ENCODE measurements at regions not wholly inside any gene's neighbourhood (a gene's known extent, or its start where the extent isn't known, plus 50 kb on each side); places are given as distances from the start of the nearest gene placed in this dataset.

DNA sequence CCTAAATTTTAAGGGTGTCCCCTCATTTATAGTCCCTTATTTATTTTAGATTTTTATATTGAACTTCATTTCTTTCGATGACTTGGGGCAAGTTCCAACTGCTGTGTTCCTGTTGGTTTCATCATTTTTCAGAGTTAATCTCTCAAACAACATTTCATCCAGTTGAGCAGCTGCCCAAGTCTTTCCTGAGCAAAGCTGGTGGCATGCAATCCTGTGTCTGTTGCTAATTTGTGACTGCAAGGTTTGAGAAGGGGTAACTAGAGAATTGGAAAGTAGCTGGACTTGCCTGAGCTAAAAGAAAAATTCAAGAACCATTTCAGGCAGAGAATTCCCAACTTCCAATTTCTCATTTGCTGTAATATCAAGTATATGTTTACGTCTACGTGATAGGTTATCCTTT, 881.5 kb upstream of the SLC35B3 start:
- ChIA-PET CTCF (no interaction called here), POLR2A (no interaction called here)
- no TSS peak for BruUV-seq (replicated peaks)
- ATAC-seq, result no peak
- intact Hi-C loops (cut with micrococcal nuclease; ENCODE audit: unreplicated experiment), result no loop called here
- DNase-seq (ENCODE audit: low read depth, low spot score), result no peak
- no peak overlapping the region for H3K27ac ChIP-seq (ENCODE audit: low read length)
- H3K27me3 ChIP-seq (ENCODE audit: control insufficient read depth, insufficient read depth, low read length), result no peaks in the 10 kb centered on the region
- H3K36me3 ChIP-seq (ENCODE audit: control insufficient read depth, insufficient read depth, low read length), result no peaks in the 10 kb centered on the region
- TF ChIP-seq, protein P1, sequence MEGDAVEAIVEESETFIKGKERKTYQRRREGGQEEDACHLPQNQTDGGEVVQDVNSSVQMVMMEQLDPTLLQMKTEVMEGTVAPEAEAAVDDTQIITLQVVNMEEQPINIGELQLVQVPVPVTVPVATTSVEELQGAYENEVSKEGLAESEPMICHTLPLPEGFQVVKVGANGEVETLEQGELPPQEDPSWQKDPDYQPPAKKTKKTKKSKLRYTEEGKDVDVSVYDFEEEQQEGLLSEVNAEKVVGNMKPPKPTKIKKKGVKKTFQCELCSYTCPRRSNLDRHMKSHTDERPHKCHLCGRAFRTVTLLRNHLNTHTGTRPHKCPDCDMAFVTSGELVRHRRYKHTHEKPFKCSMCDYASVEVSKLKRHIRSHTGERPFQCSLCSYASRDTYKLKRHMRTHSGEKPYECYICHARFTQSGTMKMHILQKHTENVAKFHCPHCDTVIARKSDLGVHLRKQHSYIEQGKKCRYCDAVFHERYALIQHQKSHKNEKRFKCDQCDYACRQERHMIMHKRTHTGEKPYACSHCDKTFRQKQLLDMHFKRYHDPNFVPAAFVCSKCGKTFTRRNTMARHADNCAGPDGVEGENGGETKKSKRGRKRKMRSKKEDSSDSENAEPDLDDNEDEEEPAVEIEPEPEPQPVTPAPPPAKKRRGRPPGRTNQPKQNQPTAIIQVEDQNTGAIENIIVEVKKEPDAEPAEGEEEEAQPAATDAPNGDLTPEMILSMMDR (IDR thresholded peaks at IDR 0.05), result no peak
- TF ChIP-seq POLR2AphosphoS5 (IDR thresholded peaks at IDR 0.05; ENCODE audit: low read depth, low read length) (no peak), SIN3A (IDR thresholded peaks at IDR 0.05; ENCODE audit: borderline replicate concordance, insufficient read depth, low read depth, low read length) (no peak), TCF7L2 (IDR thresholded peaks at IDR 0.05; ENCODE audit: low read depth, low read length) (no peak)
- TF ChIP-seq, protein P2, sequence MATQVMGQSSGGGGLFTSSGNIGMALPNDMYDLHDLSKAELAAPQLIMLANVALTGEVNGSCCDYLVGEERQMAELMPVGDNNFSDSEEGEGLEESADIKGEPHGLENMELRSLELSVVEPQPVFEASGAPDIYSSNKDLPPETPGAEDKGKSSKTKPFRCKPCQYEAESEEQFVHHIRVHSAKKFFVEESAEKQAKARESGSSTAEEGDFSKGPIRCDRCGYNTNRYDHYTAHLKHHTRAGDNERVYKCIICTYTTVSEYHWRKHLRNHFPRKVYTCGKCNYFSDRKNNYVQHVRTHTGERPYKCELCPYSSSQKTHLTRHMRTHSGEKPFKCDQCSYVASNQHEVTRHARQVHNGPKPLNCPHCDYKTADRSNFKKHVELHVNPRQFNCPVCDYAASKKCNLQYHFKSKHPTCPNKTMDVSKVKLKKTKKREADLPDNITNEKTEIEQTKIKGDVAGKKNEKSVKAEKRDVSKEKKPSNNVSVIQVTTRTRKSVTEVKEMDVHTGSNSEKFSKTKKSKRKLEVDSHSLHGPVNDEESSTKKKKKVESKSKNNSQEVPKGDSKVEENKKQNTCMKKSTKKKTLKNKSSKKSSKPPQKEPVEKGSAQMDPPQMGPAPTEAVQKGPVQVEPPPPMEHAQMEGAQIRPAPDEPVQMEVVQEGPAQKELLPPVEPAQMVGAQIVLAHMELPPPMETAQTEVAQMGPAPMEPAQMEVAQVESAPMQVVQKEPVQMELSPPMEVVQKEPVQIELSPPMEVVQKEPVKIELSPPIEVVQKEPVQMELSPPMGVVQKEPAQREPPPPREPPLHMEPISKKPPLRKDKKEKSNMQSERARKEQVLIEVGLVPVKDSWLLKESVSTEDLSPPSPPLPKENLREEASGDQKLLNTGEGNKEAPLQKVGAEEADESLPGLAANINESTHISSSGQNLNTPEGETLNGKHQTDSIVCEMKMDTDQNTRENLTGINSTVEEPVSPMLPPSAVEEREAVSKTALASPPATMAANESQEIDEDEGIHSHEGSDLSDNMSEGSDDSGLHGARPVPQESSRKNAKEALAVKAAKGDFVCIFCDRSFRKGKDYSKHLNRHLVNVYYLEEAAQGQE (IDR thresholded peaks at IDR 0.05; ENCODE audit: insufficient read depth in 1 of 2, low read depth in 2 of 2, low read length in 1 of 2), result no peak
- no peak overlapping the region for H3K4me3 ChIP-seq (ENCODE audit: low read depth in 2 of 2, low read length in 2 of 2)
- in situ Hi-C loops (cut with HindIII; ENCODE audit: low pct_unique_long_range_greater_than_20kb, low sequenced_read_pairs), result no loop called here
- H3K9me3 ChIP-seq (ENCODE audit: control insufficient read depth, insufficient read depth, low read depth, low read length), result no peaks in the 10 kb centered on the region
- H3K4me1 ChIP-seq (ENCODE audit: control insufficient read depth, insufficient read depth, low read length), result no peaks in the 10 kb centered on the region

DNA sequence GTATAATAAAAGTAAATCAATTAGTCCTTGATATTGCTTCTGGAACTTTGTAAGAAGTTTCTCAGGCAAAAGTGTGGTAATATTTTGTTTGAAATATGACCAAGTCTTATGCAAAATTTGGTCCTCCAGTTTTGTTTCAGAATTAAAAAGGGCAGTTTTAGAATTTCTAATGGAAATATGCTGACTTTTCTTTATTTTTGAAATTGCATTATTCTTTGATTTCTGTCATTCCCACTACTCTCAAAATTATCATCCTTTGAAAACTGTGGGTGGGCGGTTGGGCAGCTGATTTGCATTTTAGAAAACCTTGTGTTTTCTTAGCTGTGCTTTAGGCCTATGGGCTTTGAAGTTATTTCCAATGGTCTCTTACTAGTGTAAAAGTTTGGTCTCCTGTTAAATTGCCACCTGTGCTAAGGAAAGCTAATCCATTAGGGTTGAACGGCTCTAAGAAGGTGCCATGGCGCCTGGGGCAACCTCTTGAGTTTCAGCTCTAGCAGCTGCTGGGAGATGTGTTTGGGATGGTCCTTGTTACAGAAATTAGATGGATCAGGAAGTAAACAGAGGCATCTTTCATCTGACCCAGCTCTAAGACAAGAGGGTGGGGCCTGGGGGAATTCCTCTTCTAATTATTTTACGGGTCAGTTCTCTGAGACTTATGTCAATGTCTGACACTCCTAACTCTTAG, 880.8 kb upstream of the SLC35B3 start:
- H3K4me3 ChIP-seq (ENCODE audit: low read depth in 2 of 2, low read length in 2 of 2), result no peak overlapping the region
- no TSS peak for BruUV-seq (replicated peaks)
- in situ Hi-C loops (cut with HindIII; ENCODE audit: low pct_unique_long_range_greater_than_20kb, low sequenced_read_pairs), result no loop called here
- ATAC-seq (no peak), DNase-seq (ENCODE audit: low read depth, low spot score) (no peak)
- no peaks in the 10 kb centered on the region for H3K27me3 ChIP-seq (ENCODE audit: control insufficient read depth, insufficient read depth, low read length)
- ChIA-PET POLR2A (no interaction called here), CTCF (no interaction called here)
- no peak overlapping the region for H3K27ac ChIP-seq (ENCODE audit: low read length)
- H3K36me3 ChIP-seq (ENCODE audit: control insufficient read depth, insufficient read depth, low read length), result no peaks in the 10 kb centered on the region
- no peaks in the 10 kb centered on the region for H3K9me3 ChIP-seq (ENCODE audit: control insufficient read depth, insufficient read depth, low read depth, low read length)
- no peaks in the 10 kb centered on the region for H3K4me1 ChIP-seq (ENCODE audit: control insufficient read depth, insufficient read depth, low read length)
- intact Hi-C loops (cut with micrococcal nuclease; ENCODE audit: unreplicated experiment), result no loop called here
- TF ChIP-seq TCF7L2 (IDR thresholded peaks at IDR 0.05; ENCODE audit: low read depth, low read length) (no peak), SIN3A (IDR thresholded peaks at IDR 0.05; ENCODE audit: borderline replicate concordance, insufficient read depth, low read depth, low read length) (no peak), POLR2AphosphoS5 (IDR thresholded peaks at IDR 0.05; ENCODE audit: low read depth, low read length) (no peak)
- TF ChIP-seq, protein P2 (IDR thresholded peaks at IDR 0.05; ENCODE audit: insufficient read depth in 1 of 2, low read depth in 2 of 2, low read length in 1 of 2), result no peak
- TF ChIP-seq, protein P1 (IDR thresholded peaks at IDR 0.05), result no peak

Data from Panc1 (cell line).